ENCODE measurements at regions not wholly inside any gene's neighbourhood (a gene's known extent, or its start where the extent isn't known, plus 50 kb on each side); places are given as distances from the start of the nearest gene placed in this dataset.
A peak's percentile ranks its signal among the peaks of the same experiment; 100 is the strongest.

GRCh38 chrX:13253223-13253622, 66.6 kb downstream of the ATXN3L start:
- H3K4me1 Mint-ChIP-seq = peaks cover 62% of the 10 kb centered on the region
- Histone ChIP-seq H3K4me2 (replicated peaks; ENCODE audit: low read depth, low read length, poor library complexity, severe bottlenecking) (peak overlapping the region; percentile 30), H3K9me3 (ENCODE audit: control extremely low read depth in 1 of 3, control insufficient read depth in 2 of 3, insufficient read depth in 1 of 3, low read length in 2 of 3) (no peaks in the 10 kb centered on the region), H3K27me3 (replicated peaks in 1 of 4; ENCODE audit: control extremely low read depth in 1 of 4, control insufficient read depth in 3 of 4, insufficient read depth in 4 of 4, low read length in 3 of 4) (no peaks in the 10 kb centered on the region), H3K27ac (ENCODE audit: low read length in 2 of 2) (peak overlapping the region; percentile 16 to 38), H3K4me1 (ENCODE audit: control insufficient read depth in 2 of 2, insufficient read depth in 2 of 2, low read length in 2 of 2) (peaks cover 53 to 57% of the 10 kb centered on the region in 2 donors), H3K36me3 (replicated peaks in 1 of 2; ENCODE audit: control extremely low read depth in 1 of 2, control insufficient read depth in 1 of 2, extremely low read depth in 1 of 2, insufficient read depth in 2 of 2, low read length in 1 of 2) (no peaks in the 10 kb centered on the region), H3K9ac (ENCODE audit: low read length) (no peak overlapping the region), H3K79me2 (ENCODE audit: control insufficient read depth, insufficient read depth, low read length) (no peaks in the 10 kb centered on the region), H2AFZ (ENCODE audit: insufficient read depth, low read depth, low read length, poor library complexity, severe bottlenecking) (no peak overlapping the region), H4K20me1 (ENCODE audit: control insufficient read depth, insufficient read depth, low read length, poor library complexity, severe bottlenecking) (no peaks in the 10 kb centered on the region), H3K4me3 (ENCODE audit: control extremely low read depth in 1 of 5, extremely low read depth in 1 of 5, insufficient read depth in 1 of 5, low read depth in 2 of 5, low read length in 4 of 5) (no peak overlapping the region)
- POLR2A ChIA-PET = interaction anchor here (0.6 kb wide), 1 partner anchor 89 kb away, joined by 3 read pairs; no protein-coding TSS in a partner anchor
- no peaks in the 10 kb centered on the region for H3K27me3 Mint-ChIP-seq
- ATAC-seq (ENCODE audit: low read depth) = peak; percentile 46
- CTCF ChIA-PET = interaction anchor here (1.6 to 3.3 kb wide), 2 partner anchors 160 to 307 kb away, joined by 5 to 15 read pairs; no protein-coding TSS in a partner anchor
- peak; percentile 21 for DNase-seq
- H3K4me3 Mint-ChIP-seq = peak overlapping the region; percentile 42
- intact Hi-C loops (cut with micrococcal nuclease) = loop anchor here (5.0 to 10.0 kb wide), 3 partner anchors 34 to 278 kb away; partner anchors contain the start of gene TMSB4X
- TF ChIP-seq EZH2 (IDR thresholded peaks at IDR 0.05; ENCODE audit: borderline replicate concordance, insufficient read depth, low read depth, low read length, poor library complexity, severe bottlenecking) = no peak
- TF ChIP-seq CTCF (IDR thresholded peaks at IDR 0.05) = no peak
- 0% methylated on average over 2 of the region's 3 CpGs for WGBS (ENCODE audit: insufficient coverage)
- H3K27ac Mint-ChIP-seq = peak overlapping the region; percentile 53
- no peaks in the 10 kb centered on the region for H3K9me3 Mint-ChIP-seq (ENCODE audit: insufficient read depth)

- CTCF ChIA-PET = no interaction called here
- H3K9me3 Mint-ChIP-seq (ENCODE audit: insufficient read depth) = no peaks in the 10 kb centered on the region
Observed at GRCh38 chrX:13252726-13253125, 67.1 kb downstream of the ATXN3L start.

More at GRCh38 chrX:13252726-13253125, 67.1 kb downstream of the ATXN3L start:
- H3K79me2 ChIP-seq (ENCODE audit: control insufficient read depth, insufficient read depth, low read length) = no peaks in the 10 kb centered on the region
- no peaks in the 10 kb centered on the region for H4K20me1 ChIP-seq (ENCODE audit: control insufficient read depth, insufficient read depth, low read length, poor library complexity, severe bottlenecking)
- Mint-ChIP-seq H3K4me3 (no peak overlapping the region), H3K27me3 (no peaks in the 10 kb centered on the region), H3K4me1 (peaks cover 59% of the 10 kb centered on the region), H3K27ac (peak overlapping the region; percentile 53)
- no peak overlapping the region for H3K4me3 ChIP-seq (ENCODE audit: control extremely low read depth in 1 of 5, extremely low read depth in 1 of 5, insufficient read depth in 1 of 5, low read depth in 2 of 5, low read length in 4 of 5)
- H3K9me3 ChIP-seq (ENCODE audit: control extremely low read depth in 1 of 3, control insufficient read depth in 2 of 3, insufficient read depth in 1 of 3, low read length in 2 of 3) = no peaks in the 10 kb centered on the region
- intact Hi-C loops (cut with micrococcal nuclease) = loop anchor here (5.0 to 10.0 kb wide), 3 partner anchors 35 to 278 kb away; partner anchors contain the start of gene TMSB4X
- H3K9ac ChIP-seq (ENCODE audit: low read length) = no peak overlapping the region
- ATAC-seq (ENCODE audit: low read depth) (no peak), DNase-seq (no peak)
- H3K36me3 ChIP-seq (replicated peaks in 1 of 2; ENCODE audit: control extremely low read depth in 1 of 2, control insufficient read depth in 1 of 2, extremely low read depth in 1 of 2, insufficient read depth in 2 of 2, low read length in 1 of 2) = no peaks in the 10 kb centered on the region
- no peaks in the 10 kb centered on the region for H3K27me3 ChIP-seq (replicated peaks in 1 of 4; ENCODE audit: control extremely low read depth in 1 of 4, control insufficient read depth in 3 of 4, insufficient read depth in 4 of 4, low read length in 3 of 4)
- WGBS (ENCODE audit: insufficient coverage) = 100% methylated on average over 1 of the region's 4 CpGs
- H3K27ac ChIP-seq (ENCODE audit: low read length in 2 of 2) = peak overlapping the region in 1 of 2 donors; percentile 38
- POLR2A ChIA-PET = interaction anchor here (0.6 kb wide), 1 partner anchor 89 kb away, joined by 3 read pairs; no protein-coding TSS in a partner anchor
- no peak overlapping the region for H2AFZ ChIP-seq (ENCODE audit: insufficient read depth, low read depth, low read length, poor library complexity, severe bottlenecking)
- H3K4me2 ChIP-seq (replicated peaks; ENCODE audit: low read depth, low read length, poor library complexity, severe bottlenecking) = peak overlapping the region; percentile 30
- peaks cover 48 to 52% of the 10 kb centered on the region in 2 donors for H3K4me1 ChIP-seq (ENCODE audit: control insufficient read depth in 2 of 2, insufficient read depth in 2 of 2, low read length in 2 of 2)
- TF ChIP-seq EZH2 (IDR thresholded peaks at IDR 0.05; ENCODE audit: borderline replicate concordance, insufficient read depth, low read depth, low read length, poor library complexity, severe bottlenecking) (no peak), CTCF (IDR thresholded peaks at IDR 0.05) (no peak)

All from B cell (primary cell).